ENCODE measurements at regions not wholly inside any gene's neighbourhood (a gene's known extent, or its start where the extent isn't known, plus 50 kb on each side); places are given as distances from the start of the nearest gene placed in this dataset.

- TF ChIP-seq CTCF (conservative IDR thresholded peaks at IDR 0.05; ENCODE audit: low read length) (no peak), EZH2phosphoT487 (IDR thresholded peaks at IDR 0.05; ENCODE audit: borderline replicate concordance, low read depth, low read length) (no peak)
Measured at GRCh38 chr4:57205580-57205979, 95.4 kb upstream of the IGFBP7 start.
